ENCODE measurements at regions not wholly inside any gene's neighbourhood (a gene's known extent, or its start where the extent isn't known, plus 50 kb on each side); places are given as distances from the start of the nearest gene placed in this dataset.

DNA sequence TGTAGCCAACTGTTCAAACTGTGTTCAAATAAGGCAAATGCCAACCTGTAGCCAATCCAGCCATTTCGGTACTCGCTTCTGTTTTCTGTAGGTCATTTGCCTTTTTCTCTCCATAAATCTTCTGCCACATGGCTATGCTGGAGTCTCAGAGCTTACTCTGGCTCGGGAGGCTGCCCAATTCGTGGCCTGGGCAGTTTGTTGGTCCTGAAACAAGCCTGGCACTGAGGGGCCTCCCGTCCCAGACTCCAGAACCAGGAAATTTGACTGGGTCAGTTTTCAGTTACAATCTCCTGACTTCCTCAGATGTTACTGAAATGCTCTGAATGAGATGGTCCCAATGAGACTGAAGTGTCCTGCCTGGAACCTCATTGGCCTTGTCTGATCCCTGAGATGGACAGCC, 120.8 kb upstream of the NPAS2 start:
- TF ChIP-seq, protein P1, sequence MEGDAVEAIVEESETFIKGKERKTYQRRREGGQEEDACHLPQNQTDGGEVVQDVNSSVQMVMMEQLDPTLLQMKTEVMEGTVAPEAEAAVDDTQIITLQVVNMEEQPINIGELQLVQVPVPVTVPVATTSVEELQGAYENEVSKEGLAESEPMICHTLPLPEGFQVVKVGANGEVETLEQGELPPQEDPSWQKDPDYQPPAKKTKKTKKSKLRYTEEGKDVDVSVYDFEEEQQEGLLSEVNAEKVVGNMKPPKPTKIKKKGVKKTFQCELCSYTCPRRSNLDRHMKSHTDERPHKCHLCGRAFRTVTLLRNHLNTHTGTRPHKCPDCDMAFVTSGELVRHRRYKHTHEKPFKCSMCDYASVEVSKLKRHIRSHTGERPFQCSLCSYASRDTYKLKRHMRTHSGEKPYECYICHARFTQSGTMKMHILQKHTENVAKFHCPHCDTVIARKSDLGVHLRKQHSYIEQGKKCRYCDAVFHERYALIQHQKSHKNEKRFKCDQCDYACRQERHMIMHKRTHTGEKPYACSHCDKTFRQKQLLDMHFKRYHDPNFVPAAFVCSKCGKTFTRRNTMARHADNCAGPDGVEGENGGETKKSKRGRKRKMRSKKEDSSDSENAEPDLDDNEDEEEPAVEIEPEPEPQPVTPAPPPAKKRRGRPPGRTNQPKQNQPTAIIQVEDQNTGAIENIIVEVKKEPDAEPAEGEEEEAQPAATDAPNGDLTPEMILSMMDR (IDR thresholded peaks at IDR 0.05; ENCODE audit: low read depth, low read length), result no peak
- no peak for DNase-seq (ENCODE audit: extremely low read depth, low read depth)

DNA sequence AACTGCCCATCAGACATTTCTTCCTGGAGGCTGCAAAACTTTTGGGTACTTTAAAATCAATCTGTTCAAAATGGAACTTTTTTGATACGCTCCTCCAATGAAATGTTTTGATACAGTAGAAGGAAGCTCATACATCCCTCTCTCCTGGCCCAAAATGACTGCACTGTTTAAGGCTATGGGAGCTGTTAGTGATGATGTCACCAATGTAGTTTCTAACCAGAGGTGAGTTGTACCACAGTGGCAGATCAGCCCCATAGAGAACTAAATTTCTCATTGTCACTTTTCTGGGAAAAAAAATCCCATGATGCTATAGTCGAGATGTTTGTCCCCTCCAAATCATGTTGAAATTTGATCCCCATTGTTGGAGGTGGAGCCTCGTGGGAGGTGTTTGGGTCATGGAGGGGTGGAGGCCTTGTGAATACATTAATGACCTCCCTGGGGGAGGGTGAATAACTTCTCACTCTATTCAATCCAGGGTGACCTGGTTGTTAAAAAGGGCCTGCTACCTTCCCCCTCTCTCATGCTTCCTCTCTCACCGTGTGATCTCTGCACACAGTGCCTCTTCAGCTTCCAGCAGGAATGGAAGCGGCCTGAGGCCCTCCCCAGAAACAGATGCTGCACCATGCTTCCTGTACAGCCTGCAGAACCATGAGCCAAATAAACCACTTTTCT, 117.4 kb upstream of the NPAS2 start:
- no peak for DNase-seq (ENCODE audit: extremely low read depth, low read depth)
- TF ChIP-seq, protein P1 (IDR thresholded peaks at IDR 0.05; ENCODE audit: low read depth, low read length), result no peak

DNA sequence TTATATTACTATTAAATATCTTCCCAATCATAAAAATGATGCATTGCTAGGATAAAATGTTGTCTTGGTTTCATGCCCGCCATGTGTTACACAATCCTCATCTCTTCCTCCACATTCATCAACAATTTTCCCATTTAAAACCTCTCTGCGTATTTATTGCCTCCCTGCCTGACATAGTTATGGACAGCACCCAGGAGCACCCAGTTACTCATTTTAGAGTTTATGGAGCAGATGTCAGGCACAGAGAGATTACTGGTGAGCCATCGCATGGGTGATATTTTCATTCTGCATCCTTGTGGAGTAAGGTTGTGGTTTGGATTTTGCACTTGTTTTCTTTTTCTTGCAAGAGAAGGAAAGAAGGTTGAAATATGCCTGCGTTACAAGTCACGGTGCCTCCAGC, 116.7 kb upstream of the NPAS2 start:
- no peak for DNase-seq (ENCODE audit: extremely low read depth, low read depth)
- TF ChIP-seq, protein P1 (IDR thresholded peaks at IDR 0.05; ENCODE audit: low read depth, low read length), result no peak

DNA sequence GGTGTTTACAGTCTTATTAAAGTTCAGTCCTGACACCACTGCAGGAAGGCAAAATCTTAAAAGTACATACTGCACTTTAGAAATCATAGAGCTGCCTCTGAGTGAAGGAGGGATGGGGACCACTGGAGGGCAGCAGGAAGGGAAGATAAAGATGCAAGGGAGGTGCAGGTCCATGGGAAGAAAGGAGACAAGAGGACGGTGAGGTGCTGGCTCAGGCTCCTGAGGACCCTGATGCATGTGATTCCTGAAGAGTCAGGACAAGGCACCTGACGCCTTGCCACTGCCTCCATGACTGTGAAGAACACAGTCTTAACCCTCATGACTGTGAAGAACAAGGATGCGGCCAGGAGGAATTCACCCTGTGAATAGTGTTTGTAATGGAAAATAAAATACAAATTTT, 116.2 kb upstream of the NPAS2 start:
- TF ChIP-seq, protein P1 (IDR thresholded peaks at IDR 0.05; ENCODE audit: low read depth, low read length), result no peak
- no peak for DNase-seq (ENCODE audit: extremely low read depth, low read depth)

DNA sequence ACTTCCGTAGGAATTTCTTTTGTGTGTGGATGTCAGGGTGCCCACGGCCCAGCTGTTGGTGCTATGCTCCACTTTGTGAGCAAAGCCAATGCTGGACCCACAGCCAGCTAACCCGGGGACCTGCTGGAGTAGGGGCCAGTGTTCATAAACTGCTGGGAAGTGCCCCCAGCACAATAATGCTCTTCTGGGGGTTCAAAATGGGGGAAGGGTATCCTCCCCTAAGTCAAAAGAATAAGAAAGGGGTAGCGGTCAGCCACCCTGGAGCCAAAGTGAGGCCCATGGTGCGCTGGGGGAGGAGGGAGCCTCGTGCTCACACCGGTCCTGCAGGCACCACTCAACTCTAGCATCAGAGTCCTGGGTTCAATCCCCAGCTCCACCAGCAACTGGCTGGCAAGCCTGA, 115.8 kb upstream of the NPAS2 start:
- TF ChIP-seq, protein P1 (IDR thresholded peaks at IDR 0.05; ENCODE audit: low read depth, low read length), result no peak
- no peak for DNase-seq (ENCODE audit: extremely low read depth, low read depth)

DNA sequence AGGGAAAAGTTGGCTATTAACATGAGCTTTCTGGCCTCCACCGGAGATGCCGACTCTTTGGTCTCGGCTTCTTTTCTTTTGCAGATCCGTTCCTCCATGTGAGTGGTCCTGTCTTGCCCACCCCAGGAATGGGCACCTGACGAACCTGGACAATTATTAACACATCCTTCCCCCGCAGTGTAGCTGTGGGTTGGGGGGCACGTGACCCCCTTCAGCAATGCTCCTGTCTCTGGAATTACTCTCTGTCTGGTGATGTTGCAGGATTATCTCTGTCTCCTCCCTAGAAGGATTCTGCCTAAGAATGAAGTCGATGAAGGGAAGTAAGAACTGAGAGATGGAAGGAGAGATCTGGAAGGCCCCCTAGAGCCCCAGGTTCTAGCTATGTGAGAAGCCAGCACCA, 115.2 kb upstream of the NPAS2 start:
- TF ChIP-seq, protein P1 (IDR thresholded peaks at IDR 0.05; ENCODE audit: low read depth, low read length), result no peak
- DNase-seq (ENCODE audit: extremely low read depth, low read depth), result no peak

DNA sequence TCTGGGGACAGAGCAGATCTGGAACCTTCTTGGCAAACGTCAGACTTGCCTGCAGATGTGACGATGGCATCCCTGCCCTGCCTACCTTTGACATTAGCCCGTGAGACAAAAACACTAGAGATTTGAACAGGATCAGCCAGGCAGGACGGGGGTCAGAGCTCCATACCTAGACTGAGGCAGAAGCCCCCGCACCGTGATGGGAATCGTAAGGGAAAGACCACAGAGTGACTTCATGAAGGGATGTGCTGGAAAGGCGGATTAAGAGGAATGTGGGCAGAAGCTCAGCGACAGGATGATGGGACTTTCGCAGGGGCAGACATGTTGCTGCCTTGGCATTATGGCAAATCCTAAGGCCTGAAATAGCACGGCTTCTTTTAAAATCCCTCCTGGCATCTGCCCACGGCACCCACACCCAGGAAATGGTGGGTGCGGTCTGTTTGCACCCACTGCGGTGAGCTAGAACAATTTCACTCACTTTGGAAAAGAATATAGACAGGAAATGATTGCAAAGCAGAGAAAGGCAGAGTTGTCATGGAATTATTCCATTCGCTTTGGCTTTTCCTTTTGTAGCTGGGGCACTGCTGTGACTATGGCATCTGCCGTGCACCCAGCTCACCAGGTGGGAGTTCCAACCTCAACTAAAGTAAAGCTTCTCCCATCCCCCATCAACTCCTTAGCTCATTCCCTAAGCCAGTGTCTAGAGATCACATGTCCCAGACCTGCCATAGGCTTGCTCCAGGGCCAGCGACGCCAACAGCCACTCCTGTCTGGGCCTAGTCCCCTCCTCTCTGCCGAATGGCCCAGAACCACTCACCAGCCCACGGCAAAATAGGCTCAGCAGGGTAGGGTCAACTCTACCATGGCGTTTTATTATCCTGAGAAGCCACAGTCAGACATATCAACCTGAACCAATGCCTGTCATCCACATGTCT, 112.7 kb upstream of the NPAS2 start:
- TF ChIP-seq, protein P1 (IDR thresholded peaks at IDR 0.05; ENCODE audit: low read depth, low read length), result no peak
- DNase-seq (ENCODE audit: extremely low read depth, low read depth), result no peak

All from AG09319 (cell line).